Lower leg skin (tissue), 4 donors: ENCODE measurements at regions not wholly inside any gene's neighbourhood (a gene's known extent, or its start where the extent isn't known, plus 50 kb on each side); places are given as distances from the start of the nearest gene placed in this dataset.
"Not testable (repeated sequence)": the region's sequence is repeated elsewhere in the genome, so short reads cannot be mapped to it uniquely, and the experiment has no call there.

Experiments
- DNase-seq, 2 donors: peaks; one replicate each; pipeline ENCODE4 v3.0.0-alpha.2; 2019; ENCODE audit warnings: low spot score in 2 of 2
- H3K4me3 ChIP-seq: fragments of 200-600 bp; sonication (generic); 2 replicates; pipeline ENCODE4 v1.5.1; 2017; ENCODE audit warnings: mild to moderate bottlenecking, low read depth; ENCODE audit not compliant: poor library complexity, severe bottlenecking
- POLR2A ChIP-seq, 2 donors: fragments of 450-650 bp; IDR thresholded peaks; one replicate each; pipeline ENCODE4 v1.6.1; 2016 to 2017; ENCODE audit warnings: antibody characterized with exemption in 2 of 2, mild to moderate bottlenecking in 1 of 2, moderate library complexity in 1 of 2
- WGBS, 2 donors: methylation state at CpG; one replicate each; pipeline ENCODE4 v1.1.5; 2018; 5-methylcytosine and 5-hydroxymethylcytosine counted together
- intact Hi-C: fragments of 100-400 bp; cut with DNase I; formaldehyde crosslinking; loops from one replicate; pipeline ENCODE4 v1.15.0; 2023; ENCODE audit warnings: low total_unique reads
- TF ChIP-seq, protein P1 (sequence below), 3 donors: fragments of 450-650 bp; IDR thresholded peaks; one replicate each; pipeline ENCODE4 v1.5.1; 2016; ENCODE audit warnings: antibody characterized with exemption in 3 of 3, mild to moderate bottlenecking in 3 of 3, moderate library complexity in 2 of 3

DNA sequence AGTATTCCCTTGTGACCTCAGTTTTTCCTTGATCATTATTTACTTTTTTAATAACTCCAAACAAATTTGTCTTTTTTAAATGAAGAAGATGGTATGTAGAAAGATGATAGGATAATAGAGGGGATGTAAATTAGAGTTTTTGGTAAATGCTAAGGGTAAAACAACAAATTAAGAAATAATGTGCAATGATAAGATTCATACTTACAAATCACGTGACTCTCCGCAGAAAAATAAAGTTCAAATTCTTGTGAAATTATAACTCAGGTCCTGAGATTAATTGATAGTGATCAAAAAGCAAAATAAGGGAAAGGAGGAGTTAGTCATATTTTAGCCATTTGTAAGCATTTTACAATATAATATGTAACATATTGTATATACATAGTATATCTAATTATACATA, 304.1 kb upstream of the KCNH7 start:
- intact Hi-C loops: no loop called here
- WGBS, 2 donors: 96 to 98% methylated on average over 2 of the region's 2 CpGs
- H3K4me3 ChIP-seq: no peak overlapping the region
- no peak for TF ChIP-seq POLR2A (IDR thresholded peaks at IDR 0.05)
- TF ChIP-seq, protein P1, sequence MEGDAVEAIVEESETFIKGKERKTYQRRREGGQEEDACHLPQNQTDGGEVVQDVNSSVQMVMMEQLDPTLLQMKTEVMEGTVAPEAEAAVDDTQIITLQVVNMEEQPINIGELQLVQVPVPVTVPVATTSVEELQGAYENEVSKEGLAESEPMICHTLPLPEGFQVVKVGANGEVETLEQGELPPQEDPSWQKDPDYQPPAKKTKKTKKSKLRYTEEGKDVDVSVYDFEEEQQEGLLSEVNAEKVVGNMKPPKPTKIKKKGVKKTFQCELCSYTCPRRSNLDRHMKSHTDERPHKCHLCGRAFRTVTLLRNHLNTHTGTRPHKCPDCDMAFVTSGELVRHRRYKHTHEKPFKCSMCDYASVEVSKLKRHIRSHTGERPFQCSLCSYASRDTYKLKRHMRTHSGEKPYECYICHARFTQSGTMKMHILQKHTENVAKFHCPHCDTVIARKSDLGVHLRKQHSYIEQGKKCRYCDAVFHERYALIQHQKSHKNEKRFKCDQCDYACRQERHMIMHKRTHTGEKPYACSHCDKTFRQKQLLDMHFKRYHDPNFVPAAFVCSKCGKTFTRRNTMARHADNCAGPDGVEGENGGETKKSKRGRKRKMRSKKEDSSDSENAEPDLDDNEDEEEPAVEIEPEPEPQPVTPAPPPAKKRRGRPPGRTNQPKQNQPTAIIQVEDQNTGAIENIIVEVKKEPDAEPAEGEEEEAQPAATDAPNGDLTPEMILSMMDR (IDR thresholded peaks at IDR 0.05): no peak
- DNase-seq: no peak

DNA sequence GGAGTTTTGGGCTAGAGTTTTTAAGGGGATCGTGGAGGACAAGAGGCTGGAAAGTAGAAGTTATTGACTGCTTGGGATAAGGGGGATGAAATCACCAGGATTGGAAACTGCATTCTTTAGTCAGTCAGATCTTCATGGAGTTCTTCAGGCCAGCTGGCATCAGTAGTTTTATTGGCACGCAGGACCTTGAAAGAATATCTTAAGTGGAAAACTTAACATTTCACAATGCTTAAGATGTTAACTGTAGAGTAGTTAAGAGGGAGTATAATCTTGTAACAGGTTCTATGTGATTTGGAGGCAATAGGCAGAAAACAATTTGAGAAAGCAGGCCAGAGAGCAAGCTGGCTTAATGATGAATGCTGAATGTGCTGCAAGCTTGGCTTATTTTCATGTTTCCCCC, 300.4 kb upstream of the KCNH7 start:
- TF ChIP-seq, protein P1 (IDR thresholded peaks at IDR 0.05): no peak
- no peak for TF ChIP-seq POLR2A (IDR thresholded peaks at IDR 0.05)

DNA sequence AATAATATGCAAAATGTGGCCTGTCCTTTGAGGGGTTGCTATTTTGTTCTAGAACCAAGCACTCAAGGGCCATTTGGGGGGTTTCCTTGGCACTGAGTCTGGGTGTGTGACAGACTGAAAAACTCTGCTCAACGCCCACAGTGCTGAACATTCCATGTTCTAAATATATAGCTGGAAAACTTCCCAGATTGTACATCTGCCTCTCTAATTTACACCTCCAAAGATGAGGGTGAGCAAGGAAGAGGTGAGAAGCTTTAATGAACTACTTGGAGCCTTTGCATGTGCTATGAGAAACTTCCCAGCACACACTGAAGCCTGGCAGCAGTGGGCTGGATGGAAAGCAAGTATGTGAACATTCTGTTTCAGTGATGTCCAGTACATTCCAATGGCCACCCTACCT, 296.7 kb upstream of the KCNH7 start:
- DNase-seq: no peak
- TF ChIP-seq, protein P1 (IDR thresholded peaks at IDR 0.05): no peak
- no peak for TF ChIP-seq POLR2A (IDR thresholded peaks at IDR 0.05)
- intact Hi-C loops: no loop called here
- no peak overlapping the region for H3K4me3 ChIP-seq
- WGBS, 2 donors: 16 to 47% methylated on average over 1 of the region's 1 CpG

More for the DNA sequence above, 300.4 kb upstream of the KCNH7 start:
- intact Hi-C loops: no loop called here
- 74 to 85% methylated on average over 2 of the region's 2 CpGs for WGBS, 2 donors
- no peak for DNase-seq
- no peak overlapping the region for H3K4me3 ChIP-seq

DNA sequence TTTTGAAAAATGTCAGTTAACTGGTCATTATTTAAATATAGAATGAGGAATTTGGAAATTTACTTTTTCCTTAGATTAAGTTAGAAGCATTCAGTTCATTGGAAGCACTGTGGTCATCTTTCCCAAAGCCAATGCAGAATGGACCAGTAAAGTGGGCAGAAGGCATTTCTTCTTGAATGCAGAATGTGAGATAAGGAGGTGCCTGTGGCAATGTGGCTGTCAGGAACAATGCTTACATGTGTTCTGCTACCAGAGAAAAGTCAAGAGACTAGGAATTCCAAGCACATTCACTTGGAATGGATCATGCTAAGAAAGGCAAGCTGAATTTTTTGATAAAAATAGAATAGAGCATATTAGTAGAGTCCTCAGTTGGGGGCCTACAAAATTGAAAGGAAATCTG, 295.0 kb upstream of the KCNH7 start:
- no peak overlapping the region for H3K4me3 ChIP-seq
- intact Hi-C loops: no loop called here
- TF ChIP-seq, protein P1 (IDR thresholded peaks at IDR 0.05): no peak
- no peak for TF ChIP-seq POLR2A (IDR thresholded peaks at IDR 0.05)
- no peak for DNase-seq

DNA sequence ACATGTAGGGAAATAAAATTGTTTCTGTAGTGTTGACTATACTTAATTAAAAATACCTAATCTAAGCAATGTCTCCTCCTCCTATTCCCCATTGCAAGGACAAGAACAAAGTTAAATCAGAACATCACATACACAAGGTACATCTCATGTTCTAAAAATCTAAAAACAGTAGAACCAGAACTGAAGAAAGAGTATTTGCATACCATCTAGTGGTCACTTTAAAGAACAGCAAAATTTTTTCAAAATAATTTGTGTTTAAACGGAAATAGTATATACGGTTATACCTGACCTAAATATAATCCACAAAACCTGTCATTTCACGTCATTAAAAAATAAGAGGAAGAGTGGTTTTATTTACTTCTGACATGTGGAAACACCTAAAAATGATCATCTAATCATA, 294.3 kb upstream of the KCNH7 start:
- WGBS, 2 donors: 6 to 8% methylated on average over 3 of the region's 3 CpGs
- no peak overlapping the region for H3K4me3 ChIP-seq
- TF ChIP-seq POLR2A (IDR thresholded peaks at IDR 0.05): no peak
- TF ChIP-seq, protein P1 (IDR thresholded peaks at IDR 0.05): no peak
- no peak for DNase-seq
- intact Hi-C loops: no loop called here

DNA sequence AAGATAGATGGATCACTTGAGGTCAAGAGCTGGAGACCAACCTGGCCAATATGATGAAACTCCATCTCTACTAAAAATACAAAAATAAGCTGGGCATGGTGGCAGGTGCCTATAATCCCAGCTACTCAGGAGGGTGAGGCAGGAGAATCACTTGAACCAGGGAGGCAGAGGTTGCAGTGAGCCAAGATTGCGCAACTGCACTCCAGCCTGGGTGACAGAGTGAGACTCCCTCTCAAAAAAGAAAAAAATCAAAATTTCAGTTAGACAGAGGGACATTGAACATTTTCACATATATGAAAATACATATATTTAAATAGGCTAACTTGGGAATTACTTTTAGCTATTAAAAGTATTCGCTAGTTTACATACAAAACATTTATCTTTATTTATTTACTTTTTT, 293.6 kb upstream of the KCNH7 start:
- WGBS, 2 donors: 93 to 95% methylated on average over 2 of the region's 2 CpGs
- intact Hi-C loops, DNase-seq, H3K4me3 ChIP-seq: not testable (repeated sequence)
